Fibroblast of villous mesenchyme (primary cell): ENCODE measurements at regions not wholly inside any gene's neighbourhood (a gene's known extent, or its start where the extent isn't known, plus 50 kb on each side); places are given as distances from the start of the nearest gene placed in this dataset.

Experiments
- DNase-seq: peaks from one replicate; pipeline ENCODE4 v3.0.0-alpha.2; 2010; ENCODE audit warnings: low read depth
- H3K4me3 ChIP-seq: 2 replicates; pipeline ENCODE4 v1.5.1; 2011; ENCODE audit warnings: low read depth, mild to moderate bottlenecking, low read length
- TF ChIP-seq, protein P1 (sequence below): IDR thresholded peaks from 2 replicates; pipeline ENCODE4 v1.5.1; 2012; ENCODE audit warnings: low read depth, mild to moderate bottlenecking, low read length; ENCODE audit not compliant: insufficient read depth

DNA sequence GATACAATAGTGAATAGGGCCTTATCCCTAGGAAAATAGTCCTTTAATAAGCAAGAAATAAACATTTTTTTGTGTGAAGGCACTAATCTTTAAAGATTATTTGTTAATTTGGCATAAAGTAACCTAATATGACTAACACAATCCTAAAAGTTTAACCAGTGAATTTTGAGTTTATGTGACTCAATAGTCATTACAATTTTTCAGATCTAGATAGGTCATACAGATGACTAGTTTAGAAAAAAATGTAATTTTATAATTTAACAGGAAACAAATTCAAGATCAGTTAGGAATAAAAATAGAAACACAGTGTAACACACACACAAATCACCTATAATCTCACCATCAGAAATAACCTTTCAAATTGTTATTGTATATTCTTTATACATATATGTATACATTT lies 620.7 kb upstream of the ALCAM start:
- no peak overlapping the region for H3K4me3 ChIP-seq
- TF ChIP-seq, protein P1, sequence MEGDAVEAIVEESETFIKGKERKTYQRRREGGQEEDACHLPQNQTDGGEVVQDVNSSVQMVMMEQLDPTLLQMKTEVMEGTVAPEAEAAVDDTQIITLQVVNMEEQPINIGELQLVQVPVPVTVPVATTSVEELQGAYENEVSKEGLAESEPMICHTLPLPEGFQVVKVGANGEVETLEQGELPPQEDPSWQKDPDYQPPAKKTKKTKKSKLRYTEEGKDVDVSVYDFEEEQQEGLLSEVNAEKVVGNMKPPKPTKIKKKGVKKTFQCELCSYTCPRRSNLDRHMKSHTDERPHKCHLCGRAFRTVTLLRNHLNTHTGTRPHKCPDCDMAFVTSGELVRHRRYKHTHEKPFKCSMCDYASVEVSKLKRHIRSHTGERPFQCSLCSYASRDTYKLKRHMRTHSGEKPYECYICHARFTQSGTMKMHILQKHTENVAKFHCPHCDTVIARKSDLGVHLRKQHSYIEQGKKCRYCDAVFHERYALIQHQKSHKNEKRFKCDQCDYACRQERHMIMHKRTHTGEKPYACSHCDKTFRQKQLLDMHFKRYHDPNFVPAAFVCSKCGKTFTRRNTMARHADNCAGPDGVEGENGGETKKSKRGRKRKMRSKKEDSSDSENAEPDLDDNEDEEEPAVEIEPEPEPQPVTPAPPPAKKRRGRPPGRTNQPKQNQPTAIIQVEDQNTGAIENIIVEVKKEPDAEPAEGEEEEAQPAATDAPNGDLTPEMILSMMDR: no peak
- no peak for DNase-seq

DNA sequence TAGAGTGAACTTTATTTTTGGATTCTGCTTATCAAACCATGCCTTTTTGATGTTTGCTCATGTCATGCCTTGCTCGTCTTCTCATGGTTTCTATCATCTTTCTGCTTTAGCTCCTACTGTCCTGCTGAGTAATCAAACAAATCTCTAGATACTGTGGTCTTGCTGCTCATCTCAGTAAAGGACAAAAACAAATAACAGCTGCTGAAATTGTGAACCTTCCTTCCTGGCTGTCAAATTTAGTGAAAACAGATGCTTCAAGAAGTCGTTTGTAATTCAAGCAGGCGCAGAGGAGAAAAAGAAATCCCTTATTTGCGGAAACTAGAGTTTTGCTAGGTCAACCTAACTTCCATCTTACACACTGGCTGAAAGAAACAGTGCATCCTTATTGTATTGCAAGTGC lies 616.1 kb upstream of the ALCAM start:
- TF ChIP-seq, protein P1: no peak
- DNase-seq: peak; percentile 61
- no peak overlapping the region for H3K4me3 ChIP-seq

DNA sequence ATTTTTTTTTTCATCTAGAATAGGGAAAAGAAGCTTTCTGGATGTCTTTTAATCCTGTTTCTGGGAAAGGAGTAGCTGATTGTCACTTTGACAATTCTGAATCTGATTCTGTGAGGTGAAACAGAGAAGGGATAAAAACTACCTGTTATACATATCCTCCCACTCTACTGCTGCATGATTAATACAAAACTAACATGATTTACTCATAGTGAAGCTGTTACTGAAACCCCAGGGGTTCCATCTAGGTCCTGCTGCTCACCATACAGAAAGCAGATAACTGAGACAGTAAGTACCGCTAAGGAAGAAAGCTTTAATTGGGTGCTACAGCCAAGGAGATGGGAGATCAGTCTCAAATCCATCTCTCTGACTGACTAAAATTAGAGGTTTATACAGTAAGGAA lies 610.9 kb upstream of the ALCAM start:
- TF ChIP-seq, protein P1: no peak
- DNase-seq: no peak
- no peak overlapping the region for H3K4me3 ChIP-seq

DNA sequence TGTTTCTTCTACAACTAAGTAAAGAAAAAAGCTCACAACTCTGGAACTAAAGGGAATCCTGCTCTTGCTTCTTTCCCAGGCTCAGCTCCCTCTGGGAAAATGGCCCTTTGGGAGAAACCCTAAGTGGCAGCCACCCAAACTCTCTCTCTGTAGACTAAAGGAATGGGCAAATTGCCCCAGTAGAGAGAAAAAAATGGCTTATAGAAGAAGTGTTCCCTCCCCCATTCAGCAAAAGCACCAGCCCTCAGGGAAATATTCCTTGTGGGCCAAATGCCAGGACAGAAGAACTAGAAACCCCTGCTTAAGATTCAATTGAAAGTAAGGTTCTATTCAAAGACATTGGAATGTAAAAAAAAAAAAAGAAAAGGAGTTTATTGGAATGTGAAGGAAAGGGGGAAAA lies 603.7 kb upstream of the ALCAM start:
- peak; percentile 26 for DNase-seq
- TF ChIP-seq, protein P1: no peak
- H3K4me3 ChIP-seq: no peak overlapping the region

DNA sequence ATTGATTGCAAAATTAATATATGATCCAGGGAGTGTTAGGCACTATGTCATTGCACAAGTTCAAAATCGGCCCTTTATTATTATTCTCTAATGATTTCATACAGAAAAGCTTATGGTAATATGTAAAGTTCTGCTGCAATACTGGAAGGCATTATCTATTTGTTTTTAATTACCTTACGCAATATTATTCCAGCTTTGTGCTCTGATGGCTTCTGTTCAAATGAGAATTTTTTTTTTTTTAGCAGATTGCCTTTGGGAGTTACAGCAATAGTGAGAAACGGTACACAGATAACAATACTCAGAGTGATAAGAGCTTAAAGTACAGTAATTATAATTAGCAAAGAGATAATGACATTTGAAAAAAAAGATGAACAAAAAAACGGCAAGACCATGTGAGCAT lies 602.2 kb upstream of the ALCAM start:
- TF ChIP-seq, protein P1: no peak

DNA sequence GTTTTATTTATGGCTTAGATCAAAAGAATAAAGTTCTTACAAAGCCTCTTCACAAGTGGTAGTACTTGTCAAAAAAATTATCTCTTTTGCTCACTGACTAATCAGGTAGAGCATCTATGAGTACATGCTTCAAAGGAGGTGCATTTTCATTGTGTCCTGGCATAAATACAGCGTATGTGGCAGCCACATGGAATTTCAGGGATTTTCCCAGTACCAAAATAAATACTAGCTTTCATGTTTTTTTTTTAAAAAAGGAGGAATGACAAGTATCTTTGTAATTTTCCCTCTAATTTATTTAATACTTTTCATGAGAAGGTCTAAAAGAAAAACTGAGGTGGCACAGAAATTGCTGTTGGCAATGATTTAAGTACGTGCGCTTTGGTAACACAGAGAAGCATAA lies 597.8 kb upstream of the ALCAM start:
- TF ChIP-seq, protein P1: no peak
- H3K4me3 ChIP-seq: no peak overlapping the region
- DNase-seq: no peak

More for the DNA sequence above, 602.2 kb upstream of the ALCAM start:
- no peak overlapping the region for H3K4me3 ChIP-seq
- DNase-seq: peak; percentile 12

DNA sequence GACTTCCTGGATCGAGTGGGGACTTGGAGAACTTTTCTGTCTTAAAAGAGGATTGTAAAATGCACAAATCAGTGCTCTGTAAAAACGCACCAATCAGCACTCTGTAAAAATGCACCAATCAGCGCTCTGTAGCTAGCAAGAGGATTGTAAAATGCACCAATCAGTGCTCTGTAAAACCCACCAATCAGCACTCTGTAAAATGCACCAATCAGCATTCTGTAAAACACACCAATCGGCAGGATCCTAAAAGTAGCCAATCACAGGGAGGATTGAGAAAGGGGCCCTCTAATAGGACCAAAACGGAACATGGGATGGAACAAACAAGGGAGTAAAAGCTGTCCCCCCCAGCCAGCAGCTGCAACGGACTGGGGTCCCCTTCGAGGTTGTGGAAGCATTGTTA lies 587.4 kb upstream of the ALCAM start:
- DNase-seq: no peak
- no peak overlapping the region for H3K4me3 ChIP-seq
- TF ChIP-seq, protein P1: no peak
